Midbrain (tissue), 1 donor: ENCODE measurements at regions not wholly inside any gene's neighbourhood (a gene's known extent, or its start where the extent isn't known, plus 50 kb on each side); places are given as distances from the start of the nearest gene placed in this dataset.

ENCODE experiments used
- DNase-seq: peaks from one replicate; lab custom pipeline; 2025; lab: John Stamatoyannopoulos, UW

DNA sequence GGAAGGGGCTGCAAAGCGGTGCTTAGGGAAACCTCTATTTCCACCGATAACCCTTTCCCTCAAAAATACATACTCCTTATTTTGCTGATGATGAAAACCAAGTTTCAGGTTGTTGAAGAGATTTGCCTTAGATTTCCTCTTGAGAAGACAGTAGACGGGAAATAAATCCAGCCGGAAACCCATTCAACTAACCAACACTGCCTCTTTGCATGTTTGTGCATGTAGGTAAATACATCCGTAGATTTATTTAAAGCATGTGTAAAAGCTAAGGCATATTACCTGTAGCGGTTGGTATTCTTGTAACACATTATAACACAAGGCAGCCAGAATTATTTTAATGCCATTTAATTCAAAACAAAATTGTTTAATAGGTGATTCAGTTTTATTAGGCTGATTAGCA is 136.3 kb upstream of the SLC22A23 start:
- DNase-seq, result no peak

DNA sequence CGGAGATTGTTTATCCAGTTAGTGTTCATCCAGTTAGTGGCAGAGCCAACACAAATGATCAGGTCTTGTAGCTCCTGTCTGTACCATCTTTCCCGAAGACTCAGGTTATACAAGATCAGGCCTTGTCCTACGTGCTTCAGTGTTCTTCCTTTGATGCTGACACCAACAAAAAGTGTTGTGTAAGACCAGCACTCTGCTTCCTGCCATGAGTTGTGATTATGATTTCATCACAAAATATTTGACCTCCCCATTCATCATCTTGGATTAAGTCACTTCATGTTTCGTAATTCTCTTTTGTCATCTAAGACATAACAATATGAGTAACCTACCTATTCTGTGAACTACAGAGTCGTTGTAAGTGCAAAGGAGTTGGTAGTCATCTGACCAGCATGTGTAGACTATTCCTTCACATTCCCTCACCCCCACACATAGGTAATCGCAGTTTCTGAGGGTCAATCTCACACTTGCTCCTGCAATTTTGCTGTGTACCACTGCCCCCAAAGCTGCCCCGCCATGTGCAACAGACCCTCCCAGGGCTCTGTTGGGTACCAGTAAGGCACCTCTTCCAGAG is 135.6 kb upstream of the SLC22A23 start:
- no peak for DNase-seq

DNA sequence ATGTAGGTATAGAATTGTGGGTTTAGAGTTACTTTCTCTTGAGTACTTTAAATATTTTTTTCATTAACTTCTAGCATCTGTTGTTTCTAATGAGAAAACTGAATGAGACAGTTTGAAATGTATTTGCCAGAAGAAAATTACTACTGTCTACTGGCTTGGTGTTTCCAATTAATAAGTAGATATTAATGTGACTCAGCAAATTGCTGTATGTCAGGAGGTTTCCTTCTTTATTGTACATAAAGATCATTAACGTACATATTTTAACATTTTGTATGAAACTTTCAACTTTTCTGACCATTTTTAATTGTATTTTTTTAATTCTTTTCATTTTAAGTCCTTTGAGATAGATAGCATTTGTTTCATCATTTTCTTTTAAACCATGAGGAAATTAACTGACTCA is 135.1 kb upstream of the SLC22A23 start:
- no peak for DNase-seq

DNA sequence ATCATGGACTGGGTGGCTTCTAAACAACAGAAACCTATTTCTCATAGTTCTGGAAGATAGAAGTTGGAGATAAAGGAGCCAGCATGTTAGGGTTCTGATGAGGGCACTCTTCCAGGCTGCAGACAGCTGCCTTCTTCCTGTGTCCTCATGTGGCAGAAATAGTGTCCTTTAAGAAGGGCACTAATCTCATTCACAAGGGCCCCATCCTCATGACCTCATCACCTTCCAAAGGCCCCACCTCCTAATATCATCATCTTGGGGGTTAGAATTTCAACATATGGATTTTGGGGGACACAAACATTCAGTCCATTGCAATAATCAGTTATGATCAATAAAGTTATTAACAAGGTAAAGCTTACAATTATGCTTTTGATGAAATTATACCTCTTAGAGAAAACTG is 130.8 kb upstream of the SLC22A23 start:
- DNase-seq, result no peak

DNA sequence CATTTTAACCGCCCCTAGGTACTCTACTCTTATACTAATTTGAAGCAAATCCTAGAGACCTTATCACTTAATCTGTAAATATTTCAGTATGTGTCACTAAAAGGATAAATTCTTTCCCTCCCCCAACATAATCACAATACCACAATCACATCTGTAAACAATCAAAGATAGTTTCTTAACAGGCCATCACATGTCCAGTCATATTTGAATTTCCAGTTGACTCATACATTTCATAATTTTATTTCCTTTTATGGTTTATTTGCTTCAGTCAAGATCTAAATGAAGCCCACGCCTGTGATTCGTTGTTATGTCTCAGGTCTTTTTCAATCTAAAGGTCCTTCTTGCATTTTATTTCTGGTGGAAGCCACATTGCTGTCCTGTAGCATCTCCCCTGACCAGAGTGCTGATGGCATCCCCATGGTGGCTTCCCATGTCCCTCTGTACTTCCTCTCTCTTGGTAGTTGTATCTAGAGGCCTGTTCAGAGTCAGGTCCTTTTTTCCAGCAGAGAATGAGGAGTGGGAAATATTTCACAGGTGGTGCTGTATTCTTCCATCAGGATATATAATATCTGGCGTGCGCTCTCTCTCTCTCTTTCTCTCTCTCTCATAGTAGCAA is 128.6 kb upstream of the SLC22A23 start:
- DNase-seq, result no peak

DNA sequence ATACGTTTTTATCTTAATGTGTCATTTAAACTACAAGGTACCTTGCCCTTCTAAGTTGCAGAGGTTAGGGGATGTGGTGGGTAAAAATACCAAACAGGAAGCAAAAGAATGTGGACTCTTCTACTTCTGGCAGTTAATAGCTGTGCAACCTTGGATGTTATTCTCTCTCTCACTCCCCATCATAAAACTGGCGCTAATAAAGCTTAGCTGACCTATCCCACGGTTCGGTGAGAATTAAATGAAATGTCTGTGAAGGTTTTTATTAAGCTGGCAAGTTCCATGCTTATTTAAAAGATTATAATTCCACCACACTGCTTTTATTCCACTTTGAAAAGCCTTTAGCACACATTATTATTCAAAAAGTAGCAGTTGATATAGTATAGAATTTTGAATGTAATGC is 127.8 kb upstream of the SLC22A23 start:
- no peak for DNase-seq

DNA sequence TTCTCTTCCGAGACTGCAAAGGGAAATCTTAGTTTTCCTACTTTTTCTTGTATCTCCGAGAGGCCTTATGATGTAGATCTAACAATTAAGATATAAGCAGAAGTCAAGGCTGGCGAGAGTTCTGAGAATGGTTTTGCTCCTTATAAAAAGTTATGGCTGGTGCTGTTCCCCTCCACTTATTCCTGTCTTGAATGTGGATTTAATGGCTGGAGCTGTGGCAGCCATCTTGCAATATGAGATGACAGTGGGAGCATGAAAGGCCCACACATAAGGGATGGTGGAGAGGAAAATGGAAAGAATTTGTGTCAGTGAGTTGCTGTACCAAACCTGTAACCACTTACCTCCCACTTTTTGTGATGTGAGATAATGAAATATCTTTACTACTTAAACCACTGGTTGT is 124.6 kb upstream of the SLC22A23 start:
- DNase-seq, result no peak

DNA sequence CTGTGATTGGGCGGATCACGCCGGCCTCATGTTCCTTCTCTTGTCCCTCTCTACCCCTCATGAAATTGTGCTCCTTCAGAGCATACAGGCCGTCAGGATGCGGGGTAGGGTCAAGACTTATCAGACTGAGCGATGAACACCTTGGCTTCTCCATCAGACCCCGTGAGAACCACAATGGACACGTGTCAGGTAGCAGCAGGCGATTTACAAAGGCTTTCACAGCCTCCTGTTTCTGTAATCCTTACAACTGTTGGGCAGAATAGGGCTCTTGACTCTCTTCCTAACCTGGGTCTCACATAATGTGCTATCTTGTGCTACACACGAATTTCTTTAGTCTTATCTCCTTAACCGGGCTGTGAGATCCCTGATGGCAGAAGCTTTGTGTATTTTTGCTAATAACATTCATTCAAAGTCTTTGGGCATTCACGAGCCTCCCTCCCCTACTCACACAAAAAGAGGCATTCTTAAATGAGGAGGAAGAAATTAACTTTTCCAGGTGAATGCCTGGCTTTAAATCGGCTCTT is 122.9 kb upstream of the SLC22A23 start:
- no peak for DNase-seq

DNA sequence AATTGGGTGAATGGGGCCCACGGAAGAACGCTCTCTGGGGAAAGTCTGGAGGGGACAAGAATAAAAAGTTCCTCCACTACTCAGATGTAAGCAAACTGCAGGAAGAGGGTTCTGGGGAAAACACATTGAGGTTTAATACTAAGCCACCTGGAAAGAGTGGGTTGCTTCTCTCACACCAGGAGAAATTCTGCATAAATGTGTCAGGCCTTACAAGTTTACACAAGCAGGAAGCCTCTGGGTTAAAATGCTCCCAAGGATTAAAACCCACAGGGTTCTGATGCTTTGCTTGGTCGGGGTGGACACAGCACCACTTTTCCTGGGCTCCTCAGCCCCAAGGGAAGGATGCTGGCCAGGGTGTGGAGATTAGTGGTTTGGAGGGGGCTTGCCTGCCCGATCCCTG is 122.1 kb upstream of the SLC22A23 start:
- DNase-seq, result no peak

DNA sequence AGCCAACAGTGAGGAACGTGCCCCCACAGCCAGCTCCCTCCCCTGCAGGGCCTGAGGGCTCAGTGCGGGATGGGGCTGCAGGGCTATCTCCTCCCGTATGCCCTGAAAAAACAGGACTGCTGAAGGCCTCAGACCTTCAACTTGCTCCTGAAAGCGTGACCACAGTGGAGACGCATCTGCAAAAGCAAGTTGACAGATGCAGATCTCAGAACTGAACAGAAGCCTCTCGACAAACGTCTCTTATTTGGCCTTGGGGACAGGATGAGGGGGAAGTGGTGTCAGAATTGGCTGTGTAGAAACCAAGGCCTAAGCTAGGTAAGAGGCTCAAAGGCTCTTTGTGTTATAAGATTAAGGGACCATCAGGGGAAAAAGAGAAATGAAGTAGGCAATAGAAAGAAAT is 120.7 kb upstream of the SLC22A23 start:
- DNase-seq, result no peak

DNA sequence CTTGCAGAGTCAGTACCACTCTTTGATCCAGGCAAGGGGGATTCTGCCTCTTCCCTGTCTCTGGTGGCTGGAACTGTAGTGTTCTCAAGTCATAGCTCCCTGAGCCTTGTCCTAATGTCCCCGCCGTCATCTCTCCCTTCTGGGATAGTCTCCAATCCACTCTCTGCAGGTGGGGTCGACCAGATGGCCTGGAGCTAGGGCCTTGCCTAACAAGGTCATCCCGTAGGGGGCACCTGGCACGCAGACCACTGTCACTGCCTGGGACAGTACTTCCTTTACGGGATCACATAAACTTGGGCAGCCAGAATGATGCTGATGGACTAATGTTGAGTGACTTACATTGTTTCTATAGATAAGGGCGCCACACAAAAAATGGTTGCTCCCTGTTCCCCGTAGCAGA is 118.9 kb upstream of the SLC22A23 start:
- no peak for DNase-seq

DNA sequence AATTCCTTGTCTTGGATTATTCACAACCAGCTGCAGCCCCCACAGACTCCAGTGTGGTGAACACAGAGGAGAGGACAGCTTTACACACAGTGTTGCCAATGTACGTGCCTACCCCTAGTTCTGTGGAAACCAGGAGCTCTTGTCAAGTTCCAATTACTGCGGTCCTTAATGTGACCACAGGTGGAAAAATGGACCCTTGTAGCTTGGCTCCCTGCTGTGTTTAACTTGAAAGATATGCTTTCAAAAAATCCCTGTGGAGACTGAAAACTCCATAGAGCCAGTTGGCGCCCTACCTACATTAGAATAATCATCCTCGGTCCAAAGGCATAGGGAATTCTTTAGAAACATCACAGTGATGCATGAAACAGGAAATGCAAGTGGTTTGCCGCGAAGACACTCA is 118.3 kb upstream of the SLC22A23 start:
- no peak for DNase-seq

DNA sequence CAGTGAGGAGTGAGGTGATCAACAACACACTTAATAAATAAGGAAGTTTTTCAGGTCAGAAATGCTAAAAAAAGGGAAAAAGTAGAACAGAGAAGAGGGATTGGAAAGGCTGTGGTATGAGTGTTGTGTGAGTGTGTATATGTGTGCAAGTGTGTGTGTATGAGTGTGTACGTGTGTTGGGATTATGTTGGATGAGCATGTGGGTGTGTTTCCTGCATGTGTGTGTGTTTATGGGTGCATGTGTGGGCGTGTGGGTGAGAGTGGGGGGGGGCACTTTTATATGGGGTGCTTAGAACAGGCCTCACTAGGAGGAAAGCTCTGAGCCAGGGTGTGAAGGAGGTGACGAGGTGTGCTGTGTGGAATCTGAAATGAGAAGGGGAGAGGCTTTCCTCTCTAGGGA is 116.8 kb upstream of the SLC22A23 start:
- no peak for DNase-seq

DNA sequence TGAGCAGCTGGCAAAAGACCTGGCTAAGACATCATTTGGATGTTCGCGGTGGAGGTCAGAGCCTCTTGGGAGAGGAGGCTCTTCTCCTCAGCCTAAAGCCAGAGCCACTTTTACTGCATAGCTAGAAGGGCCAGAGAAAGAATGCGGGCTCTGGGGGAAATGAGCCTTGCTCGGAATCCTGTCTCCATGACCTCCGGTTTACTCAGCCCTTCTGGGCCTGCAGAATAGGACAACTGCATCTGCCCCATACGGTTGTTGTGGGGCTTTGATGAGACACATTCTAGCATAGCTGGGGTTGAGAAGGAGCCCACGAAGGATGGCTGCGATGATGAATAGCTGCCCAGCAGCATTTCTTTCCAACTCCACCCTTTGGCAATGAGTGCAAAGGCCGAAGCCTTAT is 115.0 kb upstream of the SLC22A23 start:
- DNase-seq, result no peak

DNA sequence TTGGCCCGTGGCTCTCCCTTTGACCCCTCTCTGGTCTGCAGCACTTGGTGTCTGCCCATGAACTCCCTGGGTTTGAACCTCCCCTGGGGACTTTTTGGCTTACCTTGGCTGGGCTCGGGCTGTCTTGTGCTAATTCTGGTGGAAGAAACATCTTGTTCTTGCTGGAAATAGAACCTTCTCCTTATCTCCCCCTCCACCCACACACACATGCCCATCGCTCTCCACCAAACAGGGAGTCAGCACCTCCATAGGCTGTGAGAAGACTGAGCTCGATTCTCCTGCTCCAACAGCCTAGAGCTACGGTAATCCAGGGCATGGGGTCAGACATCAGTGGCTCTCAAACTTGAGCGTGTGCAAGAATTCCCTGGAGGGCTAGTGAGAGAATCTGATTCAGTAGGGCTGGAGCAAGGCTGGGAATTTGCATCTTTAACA is 114.4 kb upstream of the SLC22A23 start:
- DNase-seq, result no peak

DNA sequence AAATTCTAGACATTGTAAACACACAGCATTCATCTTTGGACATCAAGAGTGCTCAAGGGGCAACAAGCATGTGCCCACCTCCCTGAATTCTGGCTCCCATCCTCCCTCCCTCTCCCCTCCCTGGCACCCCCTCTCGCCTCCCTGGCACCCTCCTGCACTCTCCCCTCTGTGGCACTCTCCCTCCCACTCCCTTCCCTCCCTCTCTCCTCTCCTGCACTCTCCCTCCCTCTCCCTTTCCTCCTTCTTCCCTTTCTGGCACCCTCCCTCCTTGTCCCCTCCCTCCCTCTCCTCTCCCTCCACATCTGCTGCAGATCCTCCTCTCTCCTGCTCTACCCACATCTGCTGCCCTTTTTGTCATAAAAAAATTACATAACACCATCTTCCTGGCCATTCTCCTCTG is 113.0 kb upstream of the SLC22A23 start:
- DNase-seq, result no peak

DNA sequence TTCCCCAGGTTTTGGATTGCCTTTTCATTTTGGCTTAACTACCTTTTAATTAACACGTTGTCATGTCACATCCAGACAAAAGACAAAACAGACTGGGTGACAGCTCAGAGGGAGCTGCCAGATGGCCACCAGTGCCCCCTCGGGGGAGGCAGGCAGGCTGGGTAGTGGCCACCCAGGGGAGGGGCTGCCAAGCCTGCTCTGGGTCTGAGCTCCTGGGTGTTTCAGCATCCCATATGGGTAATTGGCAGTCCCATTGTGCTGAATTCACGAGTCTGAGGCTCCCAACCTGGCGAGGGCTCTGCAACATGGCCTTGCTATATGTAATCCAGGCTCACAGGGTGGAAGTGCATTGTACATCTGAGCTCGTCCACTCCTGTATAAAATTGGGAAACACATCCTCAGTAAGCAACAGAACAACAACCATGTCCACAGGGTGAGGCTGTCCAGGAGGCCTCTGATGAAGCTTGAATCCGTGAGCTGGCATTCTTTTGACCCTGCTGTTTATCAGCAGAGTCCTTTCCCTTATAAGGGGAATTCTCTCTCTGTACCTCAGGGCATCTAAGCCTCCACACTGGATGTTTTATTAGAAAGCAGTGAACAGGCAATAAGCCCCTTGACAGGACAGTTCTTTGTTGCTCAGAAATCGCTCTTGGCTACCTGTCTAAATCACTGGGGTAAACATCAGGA is 111.7 kb upstream of the SLC22A23 start:
- DNase-seq, result no peak

DNA sequence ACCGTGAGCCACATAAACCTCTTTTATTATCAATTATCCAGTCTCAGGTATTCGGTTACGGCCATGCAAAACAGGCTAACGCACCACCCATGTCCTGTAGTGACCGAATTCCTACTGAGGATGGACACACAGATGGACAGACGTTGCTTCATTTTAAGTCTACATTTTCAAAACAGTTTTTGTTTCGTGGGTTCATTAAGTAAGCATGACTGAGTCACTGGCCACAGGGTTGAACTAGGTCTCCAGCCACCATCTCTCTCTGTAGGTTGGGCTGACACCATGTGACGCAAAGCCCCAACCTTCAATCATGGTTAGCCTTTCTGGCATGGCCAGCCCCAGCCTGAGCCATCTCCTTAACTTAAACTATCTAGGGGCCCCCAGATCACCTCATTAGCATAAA is 110.0 kb upstream of the SLC22A23 start:
- no peak for DNase-seq

DNA sequence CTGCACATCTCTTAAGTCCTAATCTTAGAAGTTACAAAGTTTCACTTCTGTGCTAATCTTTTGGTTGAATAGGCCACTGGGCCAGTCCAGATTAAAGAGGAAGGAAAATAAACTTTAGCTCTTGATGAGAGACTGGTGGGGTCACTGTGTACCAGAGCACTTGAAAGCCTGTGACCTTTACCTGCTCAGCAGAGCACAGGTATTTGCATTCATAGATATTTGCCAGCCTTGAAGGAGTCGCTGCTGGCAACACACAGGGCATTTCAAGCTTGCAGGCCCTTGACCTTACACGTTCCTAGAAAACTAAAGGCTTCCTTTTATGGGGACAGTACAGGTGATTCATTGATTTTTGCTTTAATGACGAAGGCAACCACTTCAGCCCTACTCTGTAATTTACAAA is 108.4 kb upstream of the SLC22A23 start:
- DNase-seq, result no peak

DNA sequence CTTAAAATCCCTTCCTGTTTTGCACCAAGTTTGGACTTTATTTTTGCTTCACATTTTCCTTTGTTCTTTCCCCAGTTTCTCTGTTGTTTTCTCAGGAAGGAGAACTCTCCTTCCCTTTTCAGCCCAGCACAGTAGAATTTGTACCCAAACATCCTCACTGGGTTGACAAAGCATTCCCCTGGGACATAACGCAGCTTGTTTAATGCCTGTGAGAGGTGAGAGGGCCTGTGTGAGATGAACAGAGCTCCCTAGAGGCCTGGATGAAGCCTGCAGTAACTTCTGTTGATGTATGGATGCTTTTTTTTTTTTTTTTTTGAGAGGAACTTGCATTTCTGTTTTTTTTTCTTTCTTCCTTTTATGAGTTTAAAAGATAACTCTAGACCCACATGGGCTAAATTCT is 104.9 kb upstream of the SLC22A23 start:
- peak; percentile 26 for DNase-seq

DNA sequence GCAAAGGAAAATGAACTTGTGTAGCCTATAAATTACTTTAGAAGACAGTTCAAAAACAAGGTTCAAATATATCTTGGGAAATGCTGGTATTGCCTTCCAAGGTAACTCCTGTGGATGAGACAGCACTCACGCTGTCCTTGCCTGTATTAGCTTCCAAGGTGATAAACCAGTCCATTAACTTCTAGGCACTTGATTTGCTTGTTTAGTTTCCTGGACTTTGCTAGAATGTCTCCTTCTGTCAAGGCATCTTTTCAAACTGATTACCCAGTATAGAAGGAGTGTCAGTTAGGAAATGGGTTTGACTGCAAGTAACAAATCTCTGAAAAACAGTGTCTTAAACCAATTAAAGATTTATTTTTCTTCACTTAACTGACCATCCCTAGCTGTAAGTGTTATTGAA is 103.4 kb upstream of the SLC22A23 start:
- no peak for DNase-seq

DNA sequence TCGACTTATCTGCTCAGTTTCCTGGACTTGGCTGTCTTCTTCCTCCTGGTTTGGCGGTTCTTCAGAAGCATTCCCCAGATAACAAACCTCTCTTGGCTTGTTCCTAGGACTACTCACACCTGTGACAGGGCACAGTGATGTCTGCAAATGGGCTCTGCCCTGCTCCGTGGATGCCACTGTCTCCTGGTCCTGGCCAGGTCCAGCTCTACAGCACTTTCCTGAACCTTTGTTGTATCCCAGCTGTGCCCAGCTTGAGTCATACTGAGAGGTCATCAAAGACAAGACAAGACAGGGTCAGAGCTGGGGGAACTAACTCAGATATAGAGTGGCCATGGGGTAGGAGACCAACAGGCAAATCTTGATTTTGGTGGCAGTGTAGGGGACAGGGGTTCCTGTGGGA is 102.7 kb upstream of the SLC22A23 start:
- DNase-seq, result no peak

DNA sequence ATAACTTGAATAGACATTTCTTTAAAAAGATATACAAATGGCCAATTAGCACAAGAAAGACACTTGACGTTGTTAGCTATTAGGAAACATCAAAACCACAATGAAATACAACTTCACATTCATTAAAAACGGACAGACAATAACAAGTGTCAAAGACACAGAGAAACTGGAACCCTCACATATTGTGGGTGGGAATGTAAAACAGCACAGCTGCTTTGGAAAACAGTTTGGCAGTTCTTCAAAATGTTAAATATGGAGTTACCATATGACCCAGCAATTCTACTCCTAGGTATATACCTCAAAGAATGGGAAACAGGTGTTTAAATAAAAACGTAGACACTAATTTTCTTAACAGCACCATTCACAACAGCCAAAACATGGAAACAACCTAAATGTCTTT is 100.5 kb upstream of the SLC22A23 start:
- DNase-seq, result no peak

DNA sequence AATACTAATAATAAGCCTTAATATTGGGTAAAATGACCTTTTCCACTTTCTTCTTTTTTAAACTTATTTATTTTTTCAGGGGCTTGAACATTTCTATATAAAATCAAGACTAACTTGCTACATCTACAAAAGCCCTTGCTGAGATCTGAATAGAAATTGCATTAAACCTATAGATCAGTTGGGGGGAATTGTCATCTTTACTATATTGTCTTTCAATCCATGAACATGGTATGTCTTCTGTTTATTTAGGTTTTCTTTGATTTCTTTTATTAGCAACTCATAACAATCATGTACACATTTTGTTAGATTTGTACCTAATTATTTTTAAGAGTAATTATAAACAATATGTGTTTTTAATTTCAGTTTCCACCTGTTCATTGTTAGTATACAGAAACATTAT is 96.4 kb upstream of the SLC22A23 start:
- no peak for DNase-seq
